Progenitor cell of endocrine pancreas (in vitro differentiated cells): ENCODE measurements at regions not wholly inside any gene's neighbourhood (a gene's known extent, or its start where the extent isn't known, plus 50 kb on each side); places are given as distances from the start of the nearest gene placed in this dataset.

ENCODE experiments used
- DNase-seq: peaks from one replicate; pipeline ENCODE4 v3.0.0; 2021; ENCODE audit warnings: low spot score; ENCODE audit not compliant: unreplicated experiment
- H3K27ac Mint-ChIP-seq: 2 replicates; pipeline ENCODE4 v1.8.0; 2021; ENCODE audit warnings: mild to moderate bottlenecking, moderate library complexity, mixed read lengths
- H3K27me3 Mint-ChIP-seq: 2 replicates; pipeline ENCODE4 v1.8.0; 2021; ENCODE audit warnings: mixed read lengths
- H3K36me3 Mint-ChIP-seq: 2 replicates; pipeline ENCODE4 v1.8.0; 2022; ENCODE audit warnings: mixed read lengths; ENCODE audit not compliant: insufficient read depth
- H3K4me1 Mint-ChIP-seq: 2 replicates; pipeline ENCODE4 v1.8.0; 2021; ENCODE audit warnings: low read depth, mixed read lengths
- H3K4me3 Mint-ChIP-seq: 2 replicates; pipeline ENCODE4 v1.8.0; 2021; ENCODE audit warnings: low read depth, mild to moderate bottlenecking, moderate library complexity, mixed read lengths
- H3K9me3 Mint-ChIP-seq: 2 replicates; pipeline ENCODE4 v1.8.0; 2021; ENCODE audit warnings: low read depth, mixed read lengths
- CTCF ChIP-seq: fragments of 200-600 bp; sonication (generic); IDR thresholded peaks from one replicate; pipeline ENCODE4 v1.5.0; 2021; ENCODE audit warnings: antibody characterized with exemption, mild to moderate bottlenecking; ENCODE audit not compliant: unreplicated experiment

DNA sequence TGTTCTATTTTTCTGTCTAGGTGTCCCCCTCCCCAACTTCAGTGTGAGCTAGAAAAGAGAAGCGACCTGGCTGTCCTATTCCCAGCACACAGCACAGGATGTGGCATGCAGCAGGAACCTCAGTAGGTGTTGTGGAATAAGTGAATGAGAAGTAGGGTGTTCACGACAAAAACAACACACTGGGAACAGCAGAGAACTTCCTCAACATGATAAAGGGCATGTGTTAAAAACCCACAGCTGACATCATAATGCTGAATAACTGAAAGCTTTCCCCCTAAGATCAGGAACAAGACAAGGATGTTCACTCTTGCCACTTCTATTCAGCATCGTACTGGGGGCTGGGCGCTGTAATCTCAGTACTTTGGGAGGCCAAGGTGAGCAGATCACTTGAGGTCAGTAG lies 155.6 kb upstream of the ZNF618 start:
- H3K27ac Mint-ChIP-seq = no peak overlapping the region
- no peaks in the 10 kb centered on the region for H3K36me3 Mint-ChIP-seq
- no peaks in the 10 kb centered on the region for H3K4me1 Mint-ChIP-seq
- no peak overlapping the region for H3K4me3 Mint-ChIP-seq
- H3K9me3 Mint-ChIP-seq = peaks cover 11% of the 10 kb centered on the region
- peaks cover 23% of the 10 kb centered on the region for H3K27me3 Mint-ChIP-seq
- no peak for TF ChIP-seq CTCF
- DNase-seq = no peak

GRCh38 chr9:113721856-113722255 lies 154.3 kb upstream of the ZNF618 start:
- peaks cover 3% of the 10 kb centered on the region for H3K9me3 Mint-ChIP-seq
- no peak overlapping the region for H3K27ac Mint-ChIP-seq
- peaks cover 23% of the 10 kb centered on the region for H3K27me3 Mint-ChIP-seq
- DNase-seq = no peak
- TF ChIP-seq CTCF = no peak
- H3K36me3 Mint-ChIP-seq = no peaks in the 10 kb centered on the region
- no peak overlapping the region for H3K4me3 Mint-ChIP-seq
- H3K4me1 Mint-ChIP-seq = no peaks in the 10 kb centered on the region

DNA sequence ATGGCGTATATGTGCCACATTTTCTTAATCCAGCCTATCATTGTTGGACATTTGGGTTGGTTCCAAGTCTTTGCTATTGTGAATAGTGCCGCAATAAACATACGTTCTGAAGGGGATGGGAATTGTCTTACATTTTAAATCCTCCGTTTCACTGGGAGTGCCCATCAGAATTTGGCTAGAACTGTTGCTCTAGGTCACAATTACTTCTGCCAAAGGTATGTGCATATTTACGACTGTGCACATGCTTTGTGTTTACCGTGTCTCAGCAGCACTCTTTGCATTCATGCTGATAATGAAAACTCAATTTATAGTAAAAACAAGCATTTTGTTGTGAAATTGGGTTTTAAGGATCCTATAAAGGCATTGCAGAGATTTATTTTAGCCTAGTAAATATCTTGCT lies 151.9 kb upstream of the ZNF618 start:
- no peak for DNase-seq
- no peaks in the 10 kb centered on the region for H3K4me1 Mint-ChIP-seq
- no peaks in the 10 kb centered on the region for H3K36me3 Mint-ChIP-seq
- H3K27ac Mint-ChIP-seq = no peak overlapping the region
- peaks cover 3% of the 10 kb centered on the region for H3K9me3 Mint-ChIP-seq
- TF ChIP-seq CTCF = no peak
- peaks cover 13% of the 10 kb centered on the region for H3K27me3 Mint-ChIP-seq
- H3K4me3 Mint-ChIP-seq = no peak overlapping the region

- H3K4me1 Mint-ChIP-seq = no peaks in the 10 kb centered on the region
- H3K9me3 Mint-ChIP-seq = peaks cover 17% of the 10 kb centered on the region
- DNase-seq = no peak
- no peaks in the 10 kb centered on the region for H3K27me3 Mint-ChIP-seq
- no peak overlapping the region for H3K4me3 Mint-ChIP-seq
- H3K27ac Mint-ChIP-seq = no peak overlapping the region
- H3K36me3 Mint-ChIP-seq = no peaks in the 10 kb centered on the region
- TF ChIP-seq CTCF = no peak
These were observed 147.1 kb upstream of the ZNF618 start for GRCh38 chr9:113728989-113729388.

- Mint-ChIP-seq H3K27ac (no peak overlapping the region), H3K27me3 (no peaks in the 10 kb centered on the region), H3K36me3 (no peaks in the 10 kb centered on the region), H3K9me3 (peaks cover 15% of the 10 kb centered on the region), H3K4me1 (no peaks in the 10 kb centered on the region), H3K4me3 (no peak overlapping the region)
- TF ChIP-seq CTCF = no peak
- DNase-seq = no peak
These were observed 141.3 kb upstream of the ZNF618 start for GRCh38 chr9:113734826-113735225.
